Embryonic facial prominence (tissue), 1 donor: ENCODE measurements at regions not wholly inside any gene's neighbourhood (a gene's known extent, or its start where the extent isn't known, plus 50 kb on each side); places are given as distances from the start of the nearest gene placed in this dataset.
"Not testable (repeated sequence)": the region's sequence is repeated elsewhere in the genome, so short reads cannot be mapped to it uniquely, and the experiment has no call there.

Experiments used
- DNase-seq: peaks from one replicate; pipeline ENCODE4 v3.0.0-alpha.2; 2016; ENCODE audit errors: extremely low spot score

DNA sequence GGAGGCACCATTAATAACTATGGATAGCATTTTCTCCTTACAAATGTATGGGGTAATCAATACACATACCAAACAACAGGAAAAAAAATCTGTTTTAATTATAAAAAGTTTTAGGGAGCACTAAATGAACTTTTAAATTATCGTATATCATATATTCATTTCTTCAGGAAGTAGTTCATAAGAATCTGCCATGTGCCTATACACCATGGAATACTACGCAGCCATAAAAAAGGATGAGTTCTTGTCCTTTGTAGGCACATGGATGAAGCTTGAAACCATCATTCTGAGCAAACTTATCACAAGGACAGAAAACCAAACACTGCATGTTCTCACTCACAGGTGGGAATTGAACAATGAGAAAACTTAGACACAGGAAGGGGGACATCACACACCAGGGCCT, 162.1 kb upstream of the RASA1 start:
- DNase-seq: no peak

DNA sequence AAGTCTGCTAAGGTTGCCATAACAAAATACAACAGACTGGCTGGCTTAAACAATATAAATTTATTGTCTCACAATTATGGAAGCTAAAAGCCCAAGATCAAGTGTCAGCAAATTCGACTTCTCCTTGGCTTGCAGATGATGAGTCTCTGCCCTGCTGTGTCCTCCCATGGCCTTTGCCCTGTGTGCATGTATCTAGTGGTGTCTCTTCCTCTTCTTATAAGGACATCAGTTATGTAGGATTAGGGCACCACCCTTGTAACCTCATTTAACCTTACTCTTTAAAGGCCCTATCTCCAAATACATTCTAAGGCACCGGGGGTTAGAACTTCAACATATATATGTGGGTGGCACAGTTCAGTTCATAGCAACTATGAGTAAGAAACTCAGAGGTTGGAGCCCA, 157.9 kb upstream of the RASA1 start:
- no peak for DNase-seq

DNA sequence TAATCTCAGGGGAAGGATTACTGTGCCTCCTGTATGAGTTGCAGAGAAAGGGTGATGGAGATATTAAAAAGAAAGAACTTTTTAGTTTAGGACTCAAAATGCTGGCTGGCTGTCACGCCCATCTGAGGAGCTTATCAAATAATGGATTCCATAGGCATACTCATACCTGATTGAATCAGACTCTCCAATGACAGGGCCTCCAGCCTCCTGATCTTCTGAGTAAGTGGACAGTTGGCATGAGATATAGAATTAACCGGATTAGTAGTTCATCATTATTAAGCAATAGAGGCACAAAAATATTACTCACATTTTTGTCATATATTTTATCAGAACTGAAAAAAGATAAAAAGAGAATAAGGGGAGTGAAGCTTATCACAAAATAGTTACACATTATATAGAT, 157.0 kb upstream of the RASA1 start:
- DNase-seq: no peak

DNA sequence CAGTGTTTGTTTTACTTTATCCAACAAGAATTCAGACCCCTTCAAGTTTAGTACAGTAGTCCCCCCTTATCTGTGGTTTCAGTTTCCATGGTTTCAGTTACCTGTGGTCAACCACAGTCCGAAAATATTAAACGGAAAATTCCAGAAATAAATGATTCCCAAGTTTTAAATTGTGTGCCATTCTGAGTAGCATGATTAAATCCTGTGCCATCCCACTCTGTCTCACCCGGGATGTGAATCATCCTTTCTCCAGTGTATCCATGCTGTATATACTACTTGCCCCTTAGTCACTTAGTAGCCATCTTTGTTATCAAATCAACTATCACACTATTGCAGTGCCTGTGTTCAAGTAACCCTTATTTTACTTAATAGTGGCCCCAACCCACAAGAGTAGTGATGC, 153.8 kb upstream of the RASA1 start:
- no peak for DNase-seq

DNA sequence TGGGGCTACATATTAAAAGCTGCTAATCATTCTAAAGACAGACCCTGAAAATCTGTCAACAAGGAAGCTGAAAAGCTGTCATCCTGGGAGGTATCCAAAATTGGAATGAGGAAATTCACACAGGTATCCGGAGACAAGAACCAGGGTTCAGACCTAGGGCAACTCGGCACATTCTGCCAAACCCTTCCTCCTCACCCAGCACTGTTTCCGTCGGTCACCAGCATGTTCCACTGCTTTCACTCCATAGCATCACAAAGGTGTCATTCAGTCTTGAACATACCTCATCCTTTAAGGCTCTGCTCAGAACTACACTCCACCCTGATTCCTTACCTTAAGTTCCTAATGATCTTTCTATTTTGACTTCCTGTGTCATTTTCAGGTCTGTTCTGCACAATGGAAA, 153.1 kb upstream of the RASA1 start:
- no peak for DNase-seq

DNA sequence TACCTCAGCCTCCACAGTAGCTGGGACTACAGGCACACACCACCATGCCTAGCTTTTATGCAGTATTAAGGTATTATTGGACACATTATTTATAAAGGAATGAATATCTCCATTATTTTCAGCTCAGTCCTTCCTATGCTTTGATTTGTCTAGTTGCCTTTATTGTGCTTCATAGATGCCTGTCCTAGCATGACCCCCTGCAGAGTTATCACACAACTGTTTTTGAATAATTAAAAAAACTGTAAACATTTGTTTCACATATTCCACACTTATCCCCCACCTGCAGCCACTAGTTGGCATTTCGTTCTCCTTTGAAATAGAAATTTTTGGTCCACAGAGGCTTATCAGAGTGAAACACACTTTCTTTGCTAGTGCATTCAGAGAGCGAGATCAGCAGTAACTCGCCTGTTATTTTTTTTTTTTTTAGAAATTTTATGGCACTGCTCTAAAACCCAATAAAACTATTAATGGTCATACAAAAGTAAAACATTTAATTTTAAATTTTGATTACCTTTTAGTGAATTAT, 151.8 kb upstream of the RASA1 start:
- no peak for DNase-seq

DNA sequence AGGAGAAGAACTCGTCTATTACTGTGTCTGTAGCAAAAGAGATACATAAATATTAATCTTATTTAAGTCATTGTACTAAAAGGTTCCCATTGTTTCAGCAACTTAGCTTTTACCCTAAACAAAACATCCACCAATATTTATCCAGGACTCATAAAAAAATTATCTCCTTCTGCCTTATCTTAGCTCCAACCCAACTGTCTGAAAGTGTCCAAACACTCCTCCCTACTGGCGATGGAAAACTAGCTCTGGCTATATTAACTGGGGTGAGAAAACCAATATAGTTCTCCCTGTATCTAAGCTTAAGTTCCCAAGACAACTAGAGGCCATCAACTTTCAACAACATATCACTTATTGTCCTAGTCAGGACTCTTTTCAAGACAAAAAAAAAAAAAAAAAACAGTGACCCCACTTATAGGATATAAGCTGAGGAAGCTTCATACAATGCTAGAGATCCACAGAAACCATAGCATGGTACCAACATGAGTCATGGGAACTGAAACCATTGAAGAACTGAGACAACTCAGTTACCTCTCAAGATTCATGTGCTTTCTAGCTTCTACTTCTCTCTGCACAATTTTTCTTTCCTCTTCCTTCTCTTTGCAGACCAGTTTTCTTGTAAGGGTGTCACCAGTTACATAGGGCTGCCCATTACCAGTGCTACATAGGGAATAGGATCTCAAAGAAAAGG, 150.7 kb upstream of the RASA1 start:
- no peak for DNase-seq

DNA sequence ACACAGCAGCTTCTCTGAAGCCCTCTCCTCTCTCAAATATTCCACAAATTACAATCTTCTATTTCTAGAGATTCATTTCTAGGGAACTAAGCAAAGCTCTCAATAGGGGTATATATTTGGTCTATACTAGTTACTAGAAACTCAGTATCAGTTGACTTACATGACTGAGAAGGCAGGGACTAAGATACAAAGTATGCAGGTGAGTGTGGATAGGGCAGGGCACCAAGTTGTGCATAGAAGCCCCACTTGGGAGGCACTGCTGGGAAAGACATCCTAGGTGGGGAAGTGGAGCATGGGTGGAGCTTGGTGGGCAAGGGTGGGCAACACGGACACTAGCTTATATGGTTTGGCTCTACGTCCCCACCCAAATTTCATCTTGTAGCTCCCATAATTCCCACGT, 148.1 kb upstream of the RASA1 start:
- DNase-seq: no peak

DNA sequence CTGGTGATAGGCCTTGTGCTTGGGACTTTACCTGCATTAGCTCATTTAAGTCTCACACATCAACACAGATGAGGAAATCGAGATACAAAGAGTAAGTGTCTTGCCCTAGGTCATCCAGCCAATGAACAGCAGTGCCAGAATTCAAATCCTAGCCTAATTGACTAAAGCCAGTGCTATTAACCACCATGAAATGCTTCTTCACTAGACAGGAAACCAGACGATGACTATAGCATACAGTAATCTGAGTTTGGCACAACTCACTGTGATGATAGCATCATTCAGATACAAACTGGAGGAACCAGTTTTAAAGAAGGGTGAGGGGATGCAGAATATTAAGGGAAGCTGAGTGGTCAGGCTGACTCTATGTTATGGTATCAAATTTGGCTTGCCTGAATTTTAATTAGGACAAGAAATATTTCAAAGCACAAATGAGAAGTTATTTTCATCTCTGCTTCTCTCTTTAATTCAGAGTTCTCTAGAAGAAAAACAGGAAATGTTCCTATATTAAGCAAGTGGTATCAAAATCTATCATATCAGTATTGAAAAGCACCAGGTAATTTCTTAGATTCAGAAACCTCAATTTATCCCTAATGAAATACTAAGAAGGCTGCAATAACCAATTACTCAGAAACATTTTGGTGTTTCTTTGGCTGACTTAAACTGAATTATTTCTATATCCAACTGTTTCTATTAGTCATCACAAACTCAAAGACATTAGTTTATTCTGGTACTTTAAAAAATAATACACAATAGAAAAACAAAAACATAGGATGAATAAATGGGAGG, 147.0 kb upstream of the RASA1 start:
- no peak for DNase-seq

DNA sequence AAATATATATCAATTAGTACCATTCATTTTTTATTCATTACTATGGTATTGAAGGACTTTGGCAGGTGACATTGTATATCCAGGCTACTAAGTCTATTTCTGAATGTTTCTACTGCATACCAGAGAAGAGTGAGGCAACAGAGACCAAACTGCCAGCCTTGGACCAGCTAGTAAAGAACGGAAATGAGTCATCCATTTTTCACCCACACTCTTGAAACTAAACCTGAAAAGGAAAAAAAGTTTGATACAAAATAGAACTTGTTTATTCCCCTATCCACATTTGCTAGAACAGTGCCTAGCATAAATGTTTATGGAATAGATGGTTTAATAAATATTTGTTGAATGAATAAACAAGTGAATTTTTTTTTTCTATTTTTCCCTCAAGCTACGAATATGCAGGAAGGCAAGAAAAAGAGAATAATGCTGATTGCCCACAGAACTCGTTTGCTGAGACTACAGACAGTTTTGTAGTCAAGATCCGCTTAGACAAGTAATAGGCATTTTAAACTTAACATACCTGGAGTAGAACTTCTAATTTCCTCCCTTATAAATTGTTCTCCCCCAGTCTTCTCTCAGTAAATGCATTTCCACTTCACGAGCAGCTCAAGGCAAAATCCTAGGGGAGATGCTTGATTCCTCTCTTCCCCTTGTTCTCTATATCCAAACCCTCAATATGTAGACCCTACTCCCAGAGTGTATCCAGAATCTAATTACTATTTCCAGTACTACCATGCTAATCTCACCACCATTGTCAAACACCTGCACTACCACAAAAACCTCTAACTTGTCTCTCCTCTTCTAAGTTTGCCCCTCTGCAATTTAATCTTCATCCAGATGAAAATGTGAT, 146.2 kb upstream of the RASA1 start:
- DNase-seq: no peak

DNA sequence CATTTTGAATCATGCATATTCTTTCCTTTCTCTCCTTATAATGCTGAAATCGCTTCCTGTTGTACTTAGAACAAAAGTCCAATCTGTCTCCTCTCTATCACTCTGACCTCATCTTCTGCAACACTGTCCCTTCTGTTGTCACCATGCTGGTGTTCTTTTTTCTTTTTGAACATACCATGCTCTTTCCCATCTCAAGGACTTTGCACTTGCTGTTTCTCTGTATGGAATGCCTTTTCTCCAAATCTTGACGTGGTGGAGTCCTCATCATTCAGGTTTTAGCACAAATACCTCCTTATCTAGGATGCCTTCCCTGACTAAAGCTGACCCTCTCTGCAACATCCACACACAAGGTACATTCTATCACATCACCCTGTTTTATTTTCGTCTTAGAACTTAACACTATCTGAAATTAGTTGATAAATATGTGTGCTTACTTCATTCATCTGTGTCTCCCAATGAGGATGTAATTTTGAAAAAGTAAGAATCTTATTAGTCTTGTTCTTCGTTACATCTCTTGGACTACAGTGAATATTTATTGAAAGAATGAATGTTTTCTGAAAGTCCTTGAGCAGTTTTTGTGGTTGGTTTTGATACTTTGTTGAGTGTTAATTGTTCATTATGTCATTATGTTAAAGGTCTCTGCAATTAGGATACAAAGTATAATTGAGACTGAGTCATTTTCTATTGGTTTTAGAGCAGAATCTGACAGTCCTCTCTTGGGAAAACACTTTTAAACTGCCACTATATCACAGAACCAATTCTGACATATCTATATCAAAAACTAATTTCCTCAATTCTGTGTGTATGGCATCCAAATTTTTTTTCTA, 145.3 kb upstream of the RASA1 start:
- DNase-seq: no peak

DNA sequence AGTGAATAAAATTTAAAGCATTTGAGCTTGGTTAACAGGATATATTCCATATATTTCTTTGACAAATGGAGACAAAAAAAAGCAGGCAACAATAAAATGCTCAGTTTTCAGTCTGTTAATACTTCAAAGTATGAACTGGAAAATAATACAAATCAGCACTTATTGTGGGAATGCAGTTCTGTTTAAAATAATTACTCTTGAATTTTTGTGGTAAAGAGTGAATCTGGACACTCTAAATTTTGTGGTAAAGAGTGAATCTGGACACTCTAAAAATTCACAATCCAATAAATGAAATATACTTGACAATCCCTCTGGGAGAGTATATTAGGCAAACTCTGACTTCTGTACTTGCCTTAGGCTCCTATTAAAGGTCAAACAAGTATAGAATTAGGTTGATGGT, 141.9 kb upstream of the RASA1 start:
- DNase-seq: no peak

DNA sequence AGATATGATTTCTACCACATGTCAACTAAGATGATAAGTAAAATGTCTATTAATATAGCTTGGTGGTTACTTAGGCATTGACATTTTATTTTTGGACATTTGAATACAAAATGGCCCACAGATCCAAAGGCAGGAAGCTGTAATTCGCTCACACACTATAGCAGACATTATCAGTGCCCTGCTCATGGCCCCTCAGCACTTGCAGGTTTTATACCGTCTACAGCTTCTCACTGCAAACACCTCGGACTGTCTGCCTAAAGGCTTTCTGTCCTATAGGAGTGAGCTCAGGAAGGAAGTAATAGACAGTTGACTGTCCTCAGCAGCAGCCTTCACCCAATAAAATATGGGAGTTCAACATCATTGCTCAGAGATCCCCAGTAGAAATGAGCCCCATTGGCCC, 140.8 kb upstream of the RASA1 start:
- no peak for DNase-seq

DNA sequence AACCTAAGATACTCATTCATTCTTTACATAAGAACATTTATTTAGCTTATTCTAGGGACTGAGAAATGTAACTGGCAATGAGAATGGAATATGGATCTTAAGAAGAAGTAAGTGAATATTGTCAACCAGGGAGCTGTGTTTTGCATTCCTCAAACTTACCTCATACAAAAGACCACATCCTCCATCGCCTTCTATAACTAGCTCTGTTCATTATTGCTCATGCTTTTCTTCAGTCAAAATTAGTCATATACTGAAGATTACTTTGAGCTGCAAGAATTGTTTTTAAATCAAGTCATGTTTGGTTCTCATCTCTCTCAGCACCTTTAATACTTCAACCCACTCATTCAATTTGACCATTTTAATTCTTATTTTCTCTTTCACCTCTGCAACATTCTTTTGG, 140.3 kb upstream of the RASA1 start:
- no peak for DNase-seq

DNA sequence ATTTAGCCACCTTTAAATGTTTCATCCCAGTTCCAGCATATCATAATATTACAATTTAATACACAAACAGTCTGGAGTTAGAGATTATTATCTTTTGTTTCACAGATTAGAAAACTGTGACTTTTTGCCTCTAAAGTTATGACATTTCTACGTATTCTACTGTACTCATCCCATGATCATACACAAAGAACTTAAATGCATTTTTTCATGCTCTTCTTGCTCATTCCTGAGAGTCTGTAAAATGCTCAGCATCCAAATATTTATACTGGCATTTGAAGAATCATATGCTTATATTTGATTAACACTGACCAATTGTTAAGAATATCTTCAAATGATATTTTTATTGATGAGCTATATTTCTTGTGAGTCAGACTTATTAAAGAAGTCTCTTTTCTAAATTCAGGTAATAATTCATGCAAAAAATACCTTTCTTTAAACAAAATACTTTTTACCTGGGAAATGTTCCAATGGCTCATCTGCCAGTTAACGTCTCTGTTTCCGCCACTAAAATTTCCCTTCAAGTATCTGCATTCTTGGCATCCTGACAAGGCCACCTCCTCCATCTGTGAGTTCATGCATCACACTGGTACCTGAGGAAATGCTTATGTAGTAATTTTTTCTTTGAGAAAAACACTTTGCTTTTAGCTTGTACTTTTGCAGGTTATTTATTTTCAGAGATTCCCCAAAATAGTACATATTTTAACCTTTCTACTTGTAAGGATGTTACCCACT, 139.6 kb upstream of the RASA1 start:
- no peak for DNase-seq

DNA sequence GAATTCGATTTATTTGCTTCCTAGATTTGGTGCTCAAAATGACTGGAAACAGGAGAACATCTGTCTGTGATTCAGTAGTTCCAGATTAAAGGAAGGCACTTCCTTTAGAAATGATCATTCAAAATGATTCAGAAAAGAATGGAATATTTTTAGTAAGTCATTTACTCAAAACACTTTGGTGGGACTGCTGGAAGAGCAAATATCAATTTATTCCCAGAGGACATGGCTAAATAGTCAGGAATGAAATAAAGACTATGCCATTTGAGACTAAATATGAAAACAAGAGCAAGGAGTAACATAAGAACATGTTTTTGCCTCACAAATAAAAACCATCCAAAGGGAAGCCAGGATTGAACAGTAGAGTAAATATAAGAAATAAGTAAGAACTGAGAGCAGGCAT, 138.6 kb upstream of the RASA1 start:
- no peak for DNase-seq

DNA sequence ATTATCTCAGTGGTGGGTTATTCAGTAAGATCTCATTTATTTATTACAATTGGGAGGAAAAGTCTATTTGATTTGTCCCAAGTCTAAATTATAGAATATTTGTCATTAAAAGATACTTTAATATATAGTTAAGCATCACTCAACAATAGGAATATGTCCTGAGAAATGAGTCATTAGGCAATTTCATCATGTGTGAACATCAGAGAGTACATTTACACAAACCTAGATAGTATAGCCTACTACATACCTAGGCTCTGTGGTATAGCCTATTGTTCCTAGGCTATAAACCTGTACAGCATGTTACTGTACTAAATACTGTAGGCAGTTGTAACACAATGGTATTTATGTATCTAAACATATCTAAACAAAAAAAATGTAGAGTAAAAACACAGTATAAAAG, 135.0 kb upstream of the RASA1 start:
- no peak for DNase-seq

DNA sequence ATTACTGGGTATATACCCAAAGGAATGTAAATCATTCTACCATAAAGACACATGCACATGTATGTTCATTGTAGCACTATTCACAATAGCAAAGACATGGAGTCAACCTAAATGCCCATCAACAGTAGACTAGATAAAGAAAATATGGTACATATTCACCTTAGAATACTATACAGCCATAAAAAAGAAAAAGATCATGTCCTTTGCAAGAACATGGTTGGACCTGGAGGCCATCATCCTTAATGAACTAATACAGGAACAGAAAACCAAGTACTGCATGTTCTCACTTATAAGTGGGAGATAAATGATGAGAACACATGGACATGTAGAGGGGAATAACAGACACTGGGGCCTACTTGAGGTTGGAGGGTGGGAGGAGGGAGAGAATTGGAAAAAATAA, 133.2 kb upstream of the RASA1 start:
- not testable (repeated sequence) for DNase-seq

DNA sequence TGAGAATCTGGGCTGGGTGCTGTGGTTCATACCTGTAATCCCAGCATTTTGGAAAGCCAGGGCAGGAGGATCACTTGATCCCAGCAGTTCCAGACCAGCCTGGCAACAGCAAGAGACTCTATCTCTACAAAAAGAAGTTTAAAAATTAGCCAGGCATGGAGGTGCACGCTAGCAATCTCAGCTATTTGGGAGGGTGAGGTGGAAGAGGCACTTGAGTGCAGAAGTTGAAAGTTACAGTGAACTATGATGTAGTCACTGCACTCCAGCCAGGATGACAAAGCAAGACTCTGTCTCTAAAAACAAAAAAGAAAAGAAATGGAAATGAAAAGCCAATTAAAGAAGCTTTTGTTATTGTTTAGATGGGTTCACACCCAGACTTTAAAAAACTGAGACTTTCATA, 131.6 kb upstream of the RASA1 start:
- no peak for DNase-seq

DNA sequence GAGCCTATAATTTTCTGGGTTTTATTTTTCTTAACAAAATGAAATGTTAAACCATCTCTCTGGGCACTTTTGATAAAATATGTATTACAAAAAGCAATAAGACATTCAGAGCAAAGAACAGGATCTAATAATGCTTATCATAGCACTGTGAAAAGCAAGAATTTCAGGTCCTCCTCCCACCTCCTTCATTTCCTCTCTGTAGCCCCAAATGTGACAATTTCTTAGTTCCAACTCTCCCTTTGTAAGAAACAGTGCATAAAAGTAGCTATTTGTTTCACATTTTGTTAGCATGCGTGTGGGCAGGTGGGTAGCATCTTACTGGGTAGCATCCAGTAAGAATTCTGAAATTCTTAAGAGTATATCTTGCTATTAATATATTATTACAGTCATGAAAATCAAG, 130.9 kb upstream of the RASA1 start:
- DNase-seq: no peak

DNA sequence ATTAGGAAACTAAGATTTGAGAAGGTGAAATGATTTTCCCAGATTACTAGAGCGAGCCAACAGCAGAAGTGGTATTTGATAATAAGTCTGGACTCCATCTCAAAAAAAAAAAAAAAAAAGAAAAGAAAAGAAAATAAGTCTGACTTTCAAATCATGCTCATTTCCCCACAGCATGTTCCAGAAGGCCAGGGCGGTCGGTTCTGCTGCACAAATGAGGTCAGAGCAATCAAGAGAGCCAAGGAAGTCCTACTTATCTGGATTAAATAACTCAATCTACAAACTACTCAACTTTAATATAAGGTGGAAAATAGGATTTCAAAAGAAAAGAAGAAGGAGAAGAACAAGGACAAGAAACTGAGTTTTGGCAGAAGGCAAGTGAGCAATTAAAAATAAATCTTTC, 130.4 kb upstream of the RASA1 start:
- no peak for DNase-seq
